ENCODE measurements at regions not wholly inside any gene's neighbourhood (a gene's known extent, or its start where the extent isn't known, plus 50 kb on each side); places are given as distances from the start of the nearest gene placed in this dataset.
A peak's percentile ranks its signal among the peaks of the same experiment; 100 is the strongest.

GRCh38 chr7:19442016-19442785, 266.6 kb downstream of the POLR1F start:
- DNase-seq (ENCODE audit: low spot score), result no peak

- no peak for DNase-seq (ENCODE audit: low spot score)
These were observed 269.3 kb downstream of the POLR1F start for GRCh38 chr7:19439517-19439916.

- DNase-seq (ENCODE audit: low spot score), result no peak
These were observed 271.4 kb downstream of the POLR1F start for GRCh38 chr7:19437446-19437845.

- DNase-seq (ENCODE audit: low spot score), result no peak
These were observed 280.9 kb downstream of the POLR1F start for GRCh38 chr7:19427944-19428343.

- DNase-seq (ENCODE audit: low spot score), result no peak
These were observed 276.6 kb upstream of the FERD3L start for GRCh38 chr7:19421861-19422260.

GRCh38 chr7:19417231-19417630, 272.0 kb upstream of the FERD3L start:
- DNase-seq (ENCODE audit: low spot score), result no peak

- DNase-seq (ENCODE audit: low spot score), result no peak
These were observed 269.9 kb upstream of the FERD3L start for GRCh38 chr7:19415123-19415522.

- no peak for DNase-seq (ENCODE audit: low spot score)
These were observed 268.3 kb upstream of the FERD3L start for GRCh38 chr7:19413443-19413965.

- DNase-seq (ENCODE audit: low spot score), result no peak
These were observed 265.5 kb upstream of the FERD3L start for GRCh38 chr7:19410691-19411090.

GRCh38 chr7:19410106-19410505, 264.9 kb upstream of the FERD3L start:
- no peak for DNase-seq (ENCODE audit: low spot score)

GRCh38 chr7:19408706-19409220, 263.5 kb upstream of the FERD3L start:
- no peak for DNase-seq (ENCODE audit: low spot score)

GRCh38 chr7:19407270-19407669, 262.0 kb upstream of the FERD3L start:
- no peak for DNase-seq (ENCODE audit: low spot score)

GRCh38 chr7:19405541-19405940, 260.3 kb upstream of the FERD3L start:
- DNase-seq (ENCODE audit: low spot score), result no peak

GRCh38 chr7:19404912-19405329, 259.7 kb upstream of the FERD3L start:
- DNase-seq (ENCODE audit: low spot score), result peak; percentile 2

GRCh38 chr7:19403691-19404090, 258.5 kb upstream of the FERD3L start:
- DNase-seq (ENCODE audit: low spot score), result no peak

- no peak for DNase-seq (ENCODE audit: low spot score)
These were observed 256.2 kb upstream of the FERD3L start for GRCh38 chr7:19401461-19401860.

- DNase-seq (ENCODE audit: low spot score), result no peak
These were observed 255.6 kb upstream of the FERD3L start for GRCh38 chr7:19400758-19401254.

- no peak for DNase-seq (ENCODE audit: low spot score)
These were observed 252.7 kb upstream of the FERD3L start for GRCh38 chr7:19397911-19398310.

- no peak for DNase-seq (ENCODE audit: low spot score)
These were observed 247.0 kb upstream of the FERD3L start for GRCh38 chr7:19392246-19392645.

- DNase-seq (ENCODE audit: low spot score), result no peak
These were observed 245.6 kb upstream of the FERD3L start for GRCh38 chr7:19390795-19391194.

GRCh38 chr7:19381321-19381720, 236.1 kb upstream of the FERD3L start:
- DNase-seq (ENCODE audit: low spot score), result no peak

GRCh38 chr7:19378345-19378714, 233.1 kb upstream of the FERD3L start:
- DNase-seq (ENCODE audit: low spot score), result no peak

GRCh38 chr7:19377611-19378344, 232.6 kb upstream of the FERD3L start:
- DNase-seq (ENCODE audit: low spot score), result no peak

Measured in kidney capillary endothelial cell (primary cell).